ENCODE measurements at regions not wholly inside any gene's neighbourhood (a gene's known extent, or its start where the extent isn't known, plus 50 kb on each side); places are given as distances from the start of the nearest gene placed in this dataset.

GRCh38 chr4:58564695-58565475, 1454.7 kb upstream of the IGFBP7 start:
- TF ChIP-seq CTCF (IDR thresholded peaks at IDR 0.05; ENCODE audit: low read depth, low read length, missing control alignments), result no peak
- in situ Hi-C loops (cut with HindIII; ENCODE audit: low sequenced_read_pairs), result no loop called here
- H3K4me3 ChIP-seq (ENCODE audit: low read depth, low read length), result no peak overlapping the region
- DNase-seq (ENCODE audit: low read depth), result no peak

- in situ Hi-C loops (cut with HindIII; ENCODE audit: low sequenced_read_pairs), result no loop called here
- TF ChIP-seq CTCF (IDR thresholded peaks at IDR 0.05; ENCODE audit: low read depth, low read length, missing control alignments), result no peak
- no peak for DNase-seq (ENCODE audit: low read depth)
- H3K4me3 ChIP-seq (ENCODE audit: low read depth, low read length), result no peak overlapping the region
Observed at GRCh38 chr4:58561170-58561569, 1451.0 kb upstream of the IGFBP7 start.

- no peak for TF ChIP-seq CTCF (IDR thresholded peaks at IDR 0.05; ENCODE audit: low read depth, low read length, missing control alignments)
- in situ Hi-C loops (cut with HindIII; ENCODE audit: low sequenced_read_pairs), result no loop called here
- no peak for DNase-seq (ENCODE audit: low read depth)
- no peak overlapping the region for H3K4me3 ChIP-seq (ENCODE audit: low read depth, low read length)
Observed at GRCh38 chr4:58560736-58561135, 1450.6 kb upstream of the IGFBP7 start.

GRCh38 chr4:58553679-58554078, 1443.5 kb upstream of the IGFBP7 start:
- no peak for TF ChIP-seq CTCF (IDR thresholded peaks at IDR 0.05; ENCODE audit: low read depth, low read length, missing control alignments)

GRCh38 chr4:58553031-58553430, 1442.8 kb upstream of the IGFBP7 start:
- in situ Hi-C loops (cut with HindIII; ENCODE audit: low sequenced_read_pairs), result no loop called here
- no peak overlapping the region for H3K4me3 ChIP-seq (ENCODE audit: low read depth, low read length)
- no peak for DNase-seq (ENCODE audit: low read depth)
- no peak for TF ChIP-seq CTCF (IDR thresholded peaks at IDR 0.05; ENCODE audit: low read depth, low read length, missing control alignments)

More at GRCh38 chr4:58553679-58554078, 1443.5 kb upstream of the IGFBP7 start:
- in situ Hi-C loops (cut with HindIII; ENCODE audit: low sequenced_read_pairs), result no loop called here
- no peak for DNase-seq (ENCODE audit: low read depth)
- H3K4me3 ChIP-seq (ENCODE audit: low read depth, low read length), result no peak overlapping the region

- in situ Hi-C loops (cut with HindIII; ENCODE audit: low sequenced_read_pairs), result no loop called here
- no peak for DNase-seq (ENCODE audit: low read depth)
- H3K4me3 ChIP-seq (ENCODE audit: low read depth, low read length), result no peak overlapping the region
- no peak for TF ChIP-seq CTCF (IDR thresholded peaks at IDR 0.05; ENCODE audit: low read depth, low read length, missing control alignments)
Observed at GRCh38 chr4:58551676-58552075, 1441.5 kb upstream of the IGFBP7 start.
